Activated CD4-positive, alpha-beta T cell treated with anti-CD3 and anti-CD28 coated beads, Interleukin-2, amount 10 ng/mL, durations not matched to agents 24 days and 14 days (primary cell): ENCODE measurements at regions not wholly inside any gene's neighbourhood (a gene's known extent, or its start where the extent isn't known, plus 50 kb on each side); places are given as distances from the start of the nearest gene placed in this dataset.
"Not testable (repeated sequence)": the region's sequence is repeated elsewhere in the genome, so short reads cannot be mapped to it uniquely, and the experiment has no call there.

Source experiments
- DNase-seq: peaks from one replicate; pipeline ENCODE4 v3.0.0; 2022
- H3K27ac Mint-ChIP-seq: one replicate; pipeline ENCODE4 v1.8.0; 2022; ENCODE audit warnings: mild to moderate bottlenecking, mixed read lengths
- H3K27me3 Mint-ChIP-seq: one replicate; pipeline ENCODE4 v1.8.0; 2022; ENCODE audit warnings: mixed read lengths
- H3K36me3 Mint-ChIP-seq: one replicate; pipeline ENCODE4 v1.8.0; 2022; ENCODE audit warnings: low read depth, mild to moderate bottlenecking, mixed read lengths
- H3K4me1 Mint-ChIP-seq: one replicate; pipeline ENCODE4 v1.8.0; 2021; ENCODE audit warnings: mixed read lengths
- H3K4me3 Mint-ChIP-seq: one replicate; pipeline ENCODE4 v1.8.0; 2022; ENCODE audit warnings: mild to moderate bottlenecking, moderate library complexity, mixed read lengths
- H3K9me3 Mint-ChIP-seq: one replicate; pipeline ENCODE4 v1.8.0; 2021; ENCODE audit warnings: mixed read lengths
- intact Hi-C: fragments of 100-400 bp; cut with micrococcal nuclease; formaldehyde crosslinking; loops from one replicate; pipeline ENCODE4 v1.15.1; 2023

- Mint-ChIP-seq H3K36me3 (no peaks in the 10 kb centered on the region), H3K27ac (no peak overlapping the region), H3K4me1 (no peaks in the 10 kb centered on the region), H3K9me3 (no peaks in the 10 kb centered on the region), H3K27me3 (no peaks in the 10 kb centered on the region), H3K4me3 (no peak overlapping the region)
- DNase-seq, result no peak
- intact Hi-C loops, result no loop called here
These were observed 649.5 kb downstream of the LRRC70 start for GRCh38 chr5:63228154-63228553.

GRCh38 chr5:63220244-63220643 lies 641.6 kb downstream of the LRRC70 start:
- no peak overlapping the region for H3K4me3 Mint-ChIP-seq
- H3K36me3 Mint-ChIP-seq, result no peaks in the 10 kb centered on the region
- no peaks in the 10 kb centered on the region for H3K9me3 Mint-ChIP-seq
- H3K4me1 Mint-ChIP-seq, result no peaks in the 10 kb centered on the region
- no peak overlapping the region for H3K27ac Mint-ChIP-seq
- no peaks in the 10 kb centered on the region for H3K27me3 Mint-ChIP-seq
- DNase-seq, result no peak
- intact Hi-C loops, result no loop called here

- no peak overlapping the region for H3K27ac Mint-ChIP-seq
- H3K4me1 Mint-ChIP-seq, result no peaks in the 10 kb centered on the region
- intact Hi-C loops, result no loop called here
- H3K36me3 Mint-ChIP-seq, result no peaks in the 10 kb centered on the region
- no peaks in the 10 kb centered on the region for H3K27me3 Mint-ChIP-seq
- DNase-seq, result no peak
- no peaks in the 10 kb centered on the region for H3K9me3 Mint-ChIP-seq
- H3K4me3 Mint-ChIP-seq, result no peak overlapping the region
These were observed 638.8 kb downstream of the LRRC70 start for GRCh38 chr5:63217422-63217821.

GRCh38 chr5:63213256-63213655 lies 634.6 kb downstream of the LRRC70 start:
- intact Hi-C loops, result no loop called here
- no peak overlapping the region for H3K4me3 Mint-ChIP-seq
- no peaks in the 10 kb centered on the region for H3K27me3 Mint-ChIP-seq
- no peaks in the 10 kb centered on the region for H3K36me3 Mint-ChIP-seq
- H3K27ac Mint-ChIP-seq, result no peak overlapping the region
- DNase-seq, result no peak
- H3K4me1 Mint-ChIP-seq, result no peaks in the 10 kb centered on the region
- H3K9me3 Mint-ChIP-seq, result no peaks in the 10 kb centered on the region

DNA sequence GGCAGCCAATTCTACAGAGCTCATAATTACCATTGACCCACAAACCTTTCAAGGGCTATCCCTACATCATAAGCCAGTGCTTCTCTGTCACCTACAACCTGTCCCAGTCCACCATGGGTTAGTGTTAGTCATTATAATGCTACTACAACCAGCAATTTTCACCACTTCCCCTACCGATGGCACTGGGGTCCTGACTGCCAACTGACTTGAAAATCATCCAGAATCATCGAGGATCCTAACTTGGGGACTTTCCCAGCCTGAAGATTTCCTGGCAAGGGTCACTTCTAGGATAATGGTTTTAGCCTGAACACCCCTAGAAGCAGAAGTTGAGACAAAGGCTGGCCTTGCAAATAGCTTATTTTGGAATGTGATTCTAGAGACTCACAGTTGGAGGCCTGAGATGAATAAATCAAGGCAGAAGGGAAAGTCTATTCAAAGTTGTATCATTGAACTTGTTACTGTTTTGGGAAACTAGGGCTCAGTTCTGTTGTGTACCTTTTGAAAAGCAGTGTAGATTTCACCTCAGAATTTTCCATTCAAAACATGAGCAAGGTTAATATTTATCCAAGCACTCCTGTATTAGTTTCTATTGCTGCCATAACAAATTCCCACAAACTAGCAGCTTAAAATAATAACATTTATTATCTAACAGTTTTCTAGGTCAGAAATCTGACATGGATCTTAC lies 633.0 kb downstream of the LRRC70 start:
- H3K4me3 Mint-ChIP-seq, result no peak overlapping the region
- no peaks in the 10 kb centered on the region for H3K4me1 Mint-ChIP-seq
- no peak for DNase-seq
- H3K36me3 Mint-ChIP-seq, result no peaks in the 10 kb centered on the region
- no peaks in the 10 kb centered on the region for H3K27me3 Mint-ChIP-seq
- H3K9me3 Mint-ChIP-seq, result no peaks in the 10 kb centered on the region
- no peak overlapping the region for H3K27ac Mint-ChIP-seq
- intact Hi-C loops, result no loop called here

GRCh38 chr5:63205976-63206375 lies 627.4 kb downstream of the LRRC70 start:
- no peaks in the 10 kb centered on the region for H3K9me3 Mint-ChIP-seq
- intact Hi-C loops, result no loop called here

DNA sequence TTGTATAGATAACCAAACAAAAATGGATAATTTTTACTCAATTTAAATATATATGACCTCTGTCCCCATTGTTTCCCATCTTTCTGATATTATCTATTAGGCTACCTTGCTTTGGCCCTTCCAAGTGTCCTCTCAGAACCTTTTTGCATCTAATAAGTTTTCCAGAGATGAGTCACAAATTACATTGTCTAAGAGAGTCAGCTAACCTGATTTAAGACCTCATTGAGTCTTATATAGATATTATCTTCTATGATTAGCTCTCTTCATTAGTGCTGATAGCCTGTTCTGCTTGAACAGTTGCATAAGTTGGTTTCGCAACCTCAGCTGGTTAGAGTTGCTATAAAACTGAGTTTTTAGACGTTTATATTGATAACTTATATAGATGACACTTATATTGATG lies 623.1 kb downstream of the LRRC70 start:
- no peak for DNase-seq
- Mint-ChIP-seq H3K4me3 (no peak overlapping the region), H3K36me3 (no peaks in the 10 kb centered on the region), H3K27ac (no peak overlapping the region), H3K9me3 (no peaks in the 10 kb centered on the region), H3K27me3 (no peaks in the 10 kb centered on the region), H3K4me1 (no peaks in the 10 kb centered on the region)
- intact Hi-C loops, result no loop called here

More at GRCh38 chr5:63205976-63206375, 627.4 kb downstream of the LRRC70 start:
- H3K27ac Mint-ChIP-seq, result no peak overlapping the region
- H3K4me3 Mint-ChIP-seq, result no peak overlapping the region
- H3K27me3 Mint-ChIP-seq, result no peaks in the 10 kb centered on the region
- no peaks in the 10 kb centered on the region for H3K36me3 Mint-ChIP-seq
- no peak for DNase-seq
- no peaks in the 10 kb centered on the region for H3K4me1 Mint-ChIP-seq

DNA sequence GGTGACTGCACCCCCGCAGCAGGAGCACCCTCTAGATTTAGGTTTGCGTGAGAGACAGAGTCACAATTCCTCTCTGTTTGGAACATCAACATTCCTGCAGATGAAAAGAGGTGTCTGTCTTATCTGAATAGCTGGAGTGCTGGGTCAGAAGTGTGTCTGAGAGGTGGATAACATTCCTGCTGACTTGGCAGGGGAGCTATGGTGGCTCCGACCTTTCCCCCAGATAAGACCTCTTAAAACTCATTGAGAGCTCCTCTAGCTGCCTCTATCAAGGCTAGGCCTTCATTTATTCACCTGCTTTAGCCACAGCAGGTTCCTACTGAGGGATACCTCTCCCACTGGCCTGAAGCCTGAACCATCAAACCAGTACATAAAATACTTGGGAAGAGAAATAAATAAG lies 615.5 kb downstream of the LRRC70 start:
- intact Hi-C loops, result no loop called here
- Mint-ChIP-seq H3K4me1 (no peaks in the 10 kb centered on the region), H3K36me3 (no peaks in the 10 kb centered on the region), H3K9me3 (no peaks in the 10 kb centered on the region), H3K27me3 (no peaks in the 10 kb centered on the region), H3K27ac (no peak overlapping the region), H3K4me3 (no peak overlapping the region)
- DNase-seq, result no peak

DNA sequence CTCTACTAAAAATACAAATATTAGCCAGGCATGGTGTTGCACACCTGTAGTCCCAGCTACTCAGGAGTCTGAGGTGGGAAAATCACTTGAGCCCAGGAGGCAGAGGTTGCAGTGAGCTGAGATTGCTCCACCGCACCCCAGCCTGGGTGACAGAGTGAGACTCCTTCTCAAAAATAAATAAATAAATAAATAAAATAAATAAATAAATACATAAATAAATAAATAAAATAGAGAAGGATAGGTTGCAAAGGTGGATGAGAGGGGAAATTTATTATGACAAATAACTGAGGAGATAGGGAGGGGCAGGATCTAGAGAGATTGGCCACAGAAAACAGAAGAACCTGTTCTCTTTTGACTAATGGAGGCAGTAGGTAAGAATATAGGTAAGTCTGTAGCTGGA lies 601.6 kb downstream of the LRRC70 start:
- H3K27ac Mint-ChIP-seq, H3K27me3 Mint-ChIP-seq, intact Hi-C loops, H3K9me3 Mint-ChIP-seq, H3K4me3 Mint-ChIP-seq, H3K36me3 Mint-ChIP-seq, H3K4me1 Mint-ChIP-seq, DNase-seq: not testable (repeated sequence)

DNA sequence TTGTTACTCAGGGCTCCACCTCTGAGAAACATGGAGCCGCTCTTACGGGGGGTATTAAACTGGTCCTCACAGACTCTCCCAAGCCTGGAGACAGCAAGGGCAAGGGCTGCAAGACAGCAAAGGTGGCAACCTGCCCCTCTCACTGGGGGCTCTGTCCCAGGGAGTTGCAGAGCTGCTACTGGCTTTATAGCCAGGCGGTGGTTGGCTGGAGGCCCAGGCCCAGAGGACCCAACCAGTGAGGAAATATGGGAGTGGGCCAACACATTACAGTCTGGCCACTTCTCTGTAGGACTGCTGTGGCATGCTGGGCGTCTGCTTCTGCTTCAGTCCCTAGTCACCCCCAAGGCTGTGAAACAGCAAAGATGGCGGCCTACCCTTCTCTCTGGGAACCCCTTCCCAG lies 597.2 kb downstream of the LRRC70 start:
- no peak for DNase-seq
- intact Hi-C loops, result no loop called here
- no peak overlapping the region for H3K4me3 Mint-ChIP-seq
- H3K4me1 Mint-ChIP-seq, result no peaks in the 10 kb centered on the region
- no peaks in the 10 kb centered on the region for H3K27me3 Mint-ChIP-seq
- no peaks in the 10 kb centered on the region for H3K9me3 Mint-ChIP-seq
- no peak overlapping the region for H3K27ac Mint-ChIP-seq
- H3K36me3 Mint-ChIP-seq, result no peaks in the 10 kb centered on the region

DNA sequence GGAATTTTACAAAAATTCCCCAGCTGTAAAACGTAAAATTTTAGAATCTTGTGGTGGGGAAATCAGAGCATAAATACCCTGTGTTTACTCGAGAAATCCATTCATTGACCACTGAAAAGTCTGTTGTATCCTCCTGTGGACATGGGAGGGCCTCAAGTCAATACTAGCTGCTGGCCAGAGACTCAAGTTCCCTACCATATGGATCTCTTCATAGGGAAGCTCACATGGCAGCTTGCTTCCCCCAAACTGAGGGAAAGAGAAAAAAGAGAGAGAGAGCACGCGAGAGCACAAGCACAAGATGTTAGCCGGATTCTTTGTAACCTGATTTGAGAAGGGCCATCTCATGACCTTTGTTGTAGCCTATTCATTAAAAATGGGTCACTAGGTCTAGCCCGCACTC lies 591.9 kb downstream of the LRRC70 start:
- no peak for DNase-seq
- Mint-ChIP-seq H3K4me1 (no peaks in the 10 kb centered on the region), H3K9me3 (no peaks in the 10 kb centered on the region), H3K4me3 (no peak overlapping the region), H3K36me3 (no peaks in the 10 kb centered on the region), H3K27me3 (no peaks in the 10 kb centered on the region), H3K27ac (no peak overlapping the region)
- intact Hi-C loops, result no loop called here

GRCh38 chr5:63164838-63165535 lies 586.4 kb downstream of the LRRC70 start:
- Mint-ChIP-seq H3K27me3 (no peaks in the 10 kb centered on the region), H3K27ac (no peak overlapping the region), H3K4me3 (no peak overlapping the region), H3K4me1 (no peaks in the 10 kb centered on the region), H3K36me3 (no peaks in the 10 kb centered on the region), H3K9me3 (no peaks in the 10 kb centered on the region)
- no peak for DNase-seq
- intact Hi-C loops, result no loop called here

DNA sequence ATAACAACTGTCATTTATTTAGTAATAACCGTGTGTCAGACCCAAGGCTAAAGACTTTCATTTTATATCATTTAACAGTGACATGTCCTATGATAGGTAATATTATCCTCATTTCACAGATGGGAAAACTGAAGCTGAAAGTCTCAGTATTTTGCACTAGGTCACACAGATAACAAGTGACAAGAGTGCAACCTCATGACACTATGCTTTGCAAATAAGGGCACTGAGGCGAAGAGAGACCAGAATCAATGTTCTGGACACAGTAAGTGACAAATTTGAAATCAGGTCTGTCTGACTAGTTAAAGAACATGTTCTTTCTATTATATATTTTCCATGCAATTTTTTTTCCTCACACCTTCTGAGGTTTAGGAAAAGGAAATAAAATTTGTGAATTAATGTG lies 585.7 kb downstream of the LRRC70 start:
- H3K9me3 Mint-ChIP-seq, result no peaks in the 10 kb centered on the region
- no peaks in the 10 kb centered on the region for H3K4me1 Mint-ChIP-seq
- intact Hi-C loops, result no loop called here
- no peaks in the 10 kb centered on the region for H3K27me3 Mint-ChIP-seq
- DNase-seq, result no peak
- H3K27ac Mint-ChIP-seq, result no peak overlapping the region
- H3K36me3 Mint-ChIP-seq, result no peaks in the 10 kb centered on the region
- H3K4me3 Mint-ChIP-seq, result no peak overlapping the region

DNA sequence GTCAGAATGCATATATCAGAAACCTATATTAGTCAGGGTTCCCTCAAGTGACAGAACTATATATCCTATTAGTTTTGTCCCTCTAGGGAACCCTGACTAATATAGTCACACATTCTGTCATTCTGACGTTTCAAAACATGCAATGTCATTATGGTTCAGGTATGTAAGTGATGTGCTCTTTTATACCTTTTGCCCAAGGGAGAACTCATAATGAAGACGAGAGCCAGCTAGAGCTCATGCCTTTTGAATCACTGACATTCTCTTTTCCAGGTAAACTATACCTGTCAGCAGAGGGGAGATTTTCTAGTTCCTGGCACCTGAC lies 576.7 kb downstream of the LRRC70 start:
- no peaks in the 10 kb centered on the region for H3K36me3 Mint-ChIP-seq
- H3K9me3 Mint-ChIP-seq, result no peaks in the 10 kb centered on the region
- intact Hi-C loops, result no loop called here
- no peaks in the 10 kb centered on the region for H3K4me1 Mint-ChIP-seq
- no peak for DNase-seq
- H3K27ac Mint-ChIP-seq, result no peak overlapping the region
- H3K27me3 Mint-ChIP-seq, result no peaks in the 10 kb centered on the region
- no peak overlapping the region for H3K4me3 Mint-ChIP-seq
